HL-60 (cell line): ENCODE measurements at regions not wholly inside any gene's neighbourhood (a gene's known extent, or its start where the extent isn't known, plus 50 kb on each side); places are given as distances from the start of the nearest gene placed in this dataset.

Experiments used
- CTCF ChIP-seq: IDR thresholded peaks from one replicate; pipeline ENCODE4 v1.5.1; 2011; ENCODE audit warnings: low read length, control low read depth, inconsistent platforms; ENCODE audit not compliant: insufficient read depth
- GABPA ChIP-seq: IDR thresholded peaks from 2 replicates; pipeline ENCODE4 v1.6.1; 2012; ENCODE audit warnings: low read depth
- POLR2AphosphoS5 ChIP-seq: IDR thresholded peaks from 2 replicates; pipeline ENCODE4 v1.6.1; 2012; ENCODE audit warnings: low read depth
- SPI1 ChIP-seq: IDR thresholded peaks from 2 replicates; pipeline ENCODE4 v1.6.1; 2012; ENCODE audit warnings: low read depth, mild to moderate bottlenecking, borderline replicate concordance

- no peak for TF ChIP-seq CTCF
- no peak for TF ChIP-seq SPI1
- no peak for TF ChIP-seq POLR2AphosphoS5
- TF ChIP-seq GABPA = no peak
Measured at GRCh38 chr7:18228686-18229085, 201.0 kb upstream of the PRPS1L1 start.
